K562 (cell line): ENCODE measurements at regions not wholly inside any gene's neighbourhood (a gene's known extent, or its start where the extent isn't known, plus 50 kb on each side); places are given as distances from the start of the nearest gene placed in this dataset.

Source experiments
- ATAC-seq: fragments of 200-7000 bp; cut with Tn5 transposase; 3 replicates; pipeline ENCODE4 v1.9.1; 2020; ENCODE audit warnings: moderate library complexity
- BruUV-seq: library from RNA; stranded (reverse); fragments of 400-500 nt; replicated peaks from 2 replicates; lab custom pipeline; 2021; lab: Mats Ljungman, UMichigan
- CTCF ChIA-PET: fragments of 300-600 bp; formaldehyde crosslinking; extraction: SDS; loops from one replicate; lab custom pipeline; 2021; ENCODE audit warnings: low intra/inter-chr PET ratio; lab: Yijun Ruan, JAX
- POLR2A ChIA-PET: fragments of 300-600, 350-650 bp; sonication (Branson Sonifier 250); formaldehyde crosslinking; extraction: SDS; loops from one replicate; lab custom pipeline; 2021; ENCODE audit warnings: antibody characterized with exemption, inconsistent platforms; lab: Yijun Ruan, JAX
- DNase-seq, 4 experiments: peaks; one replicate each; pipeline versions ENCODE4 v3.0.0 to v3.0.0-alpha.2; 2011 to 2018; ENCODE audit warnings: low spot score in 3 of 4, mixed read lengths in 3 of 4; ENCODE audit errors: extremely low read depth in 1 of 4
- FAIRE-seq: peaks from 2 replicates; lab custom pipeline; 2011; peaks lifted over from hg19 to GRCh38; lab: Jason Lieb, UNC
- H2AFZ ChIP-seq: 2 replicates; pipeline ENCODE4 v1.6.0; 2011; ENCODE audit warnings: low read depth, low read length, control low read depth, inconsistent platforms
- H3K27ac ChIP-seq: fragments of 200-600 bp; 3 replicates; pipeline ENCODE4 v1.8.0; 2011; ENCODE audit warnings: low read depth, mild to moderate bottlenecking, control low read depth, inconsistent platforms, low read length, moderate library complexity, mixed read lengths; ENCODE audit errors: extremely low read depth
- H3K27me3 ChIP-seq, 2 experiments: fragments of 300-600 bp in 1 of 2; 2 replicates in 1 of 2; 3 replicates in 1 of 2; pipeline versions ENCODE4 v1.6.0 to v1.8.0; 2011; ENCODE audit warnings: inconsistent platforms in 2 of 2, low read length in 2 of 2, mild to moderate bottlenecking in 1 of 2, mixed read lengths in 1 of 2, moderate library complexity in 1 of 2; ENCODE audit not compliant: control insufficient read depth in 2 of 2, insufficient read depth in 2 of 2
- H3K36me3 ChIP-seq: fragments of 300-600 bp; 3 replicates; pipeline ENCODE4 v1.8.0; 2011; ENCODE audit warnings: mild to moderate bottlenecking, low read length, inconsistent platforms; ENCODE audit not compliant: control insufficient read depth, insufficient read depth
- H3K4me1 ChIP-seq, 2 experiments: fragments of 200-600 bp in 1 of 2; replicated peaks in 1 of 2; 2 replicates in 1 of 2; 3 replicates in 1 of 2; pipeline versions ENCODE4 v1.5.1 to v1.8.0; 2011; ENCODE audit warnings: inconsistent platforms in 2 of 2, low read length in 2 of 2, mild to moderate bottlenecking in 1 of 2, mixed read lengths in 1 of 2, moderate library complexity in 1 of 2; ENCODE audit not compliant: control insufficient read depth in 2 of 2, insufficient read depth in 2 of 2
- H3K4me2 ChIP-seq: 2 replicates; pipeline ENCODE4 v1.6.1; 2011; ENCODE audit warnings: low read length, control low read depth, inconsistent platforms, mixed read lengths; ENCODE audit not compliant: insufficient read depth
- H3K4me3 ChIP-seq: fragments of 200-600 bp; sonication (generic), shearing (Covaris generic); 2 replicates; pipeline ENCODE4 v1.5.1; 2016; ENCODE audit warnings: control low read depth, inconsistent platforms
- H3K79me2 ChIP-seq: fragments of 200-600 bp; 3 replicates; pipeline ENCODE4 v1.8.0; 2011; ENCODE audit warnings: low read length, inconsistent platforms; ENCODE audit not compliant: control insufficient read depth, insufficient read depth
- H3K9ac ChIP-seq, 2 experiments: 2 replicates each; pipeline versions ENCODE4 v1.6.0 to v1.6.1; 2011; ENCODE audit warnings: low read depth in 2 of 2, low read length in 2 of 2, control low read depth in 1 of 2, inconsistent platforms in 1 of 2, mild to moderate bottlenecking in 1 of 2, mixed read lengths in 1 of 2; ENCODE audit not compliant: insufficient read depth in 1 of 2
- H3K9me1 ChIP-seq: one replicate; pipeline ENCODE4 v1.6.0; 2011; ENCODE audit warnings: inconsistent platforms, mild to moderate bottlenecking, low read length, moderate library complexity; ENCODE audit not compliant: control insufficient read depth, insufficient read depth
- H3K9me3 ChIP-seq: replicated peaks from 2 replicates; pipeline ENCODE4 v1.5.1; 2011; ENCODE audit warnings: low read depth, low read length, inconsistent platforms; ENCODE audit not compliant: control insufficient read depth, insufficient read depth
- H4K20me1 ChIP-seq: replicated peaks from 2 replicates; pipeline ENCODE4 v1.6.1; 2011; ENCODE audit warnings: low read length, inconsistent platforms, mixed read lengths; ENCODE audit not compliant: control insufficient read depth, insufficient read depth
- AFF1 ChIP-seq, 2 experiments: fragments of 450-650 bp; IDR thresholded peaks; 2 replicates each; pipeline ENCODE4 v1.6.1; 2018; ENCODE audit warnings: mild to moderate bottlenecking in 2 of 2, low read depth in 1 of 2; ENCODE audit not compliant: partially characterized antibody in 2 of 2
- ATF1 ChIP-seq, 2 experiments: fragments of 450-650 bp in 1 of 2; IDR thresholded peaks; 2 replicates each; pipeline ENCODE4 v1.6.1; 2016; ENCODE audit warnings: missing compliant biosample characterization in 1 of 2, missing genetic modification characterization in 1 of 2
- BACH1 ChIP-seq: fragments of 200-800 bp; sonication (Bioruptor generic); IDR thresholded peaks from 2 replicates; pipeline ENCODE4 v1.6.1; 2016; ENCODE audit warnings: missing genetic modification characterization, missing compliant biosample characterization
- CHD1 ChIP-seq: fragments of 200-600 bp; sonication (generic); IDR thresholded peaks from one replicate; pipeline ENCODE4 v1.6.1; 2012; ENCODE audit warnings: mild to moderate bottlenecking, moderate library complexity, low read length, inconsistent platforms
- KLF6 ChIP-seq: fragments of 250-450 bp; sonication (Bioruptor Pico); IDR thresholded peaks from 2 replicates; pipeline ENCODE4 v1.4.0; 2020; ENCODE audit warnings: mild to moderate bottlenecking, moderate library complexity, borderline replicate concordance
- MAFK ChIP-seq: IDR thresholded peaks from 2 replicates; pipeline ENCODE4 v1.6.1; 2011; ENCODE audit warnings: low read length, improper control_type of control experiment
- NR2C2 ChIP-seq, 2 experiments: fragments of 200-800 bp in 1 of 2; sonication (Bioruptor generic) in 1 of 2; sonication (generic) in 1 of 2; formaldehyde crosslinking in 1 of 2; IDR thresholded peaks; 2 replicates each; pipeline versions ENCODE4 v1.6.1 to v1.8.0; 2016 to 2022; ENCODE audit warnings: mild to moderate bottlenecking in 1 of 2, missing compliant biosample characterization in 1 of 2, missing genetic modification characterization in 1 of 2, missing genetic modification reagents in 1 of 2
- PCBP1 ChIP-seq: fragments of 200-400 bp; formaldehyde crosslinking; IDR thresholded peaks from 2 replicates; pipeline ENCODE4 v1.6.1; 2018; ENCODE audit warnings: mild to moderate bottlenecking, low read depth, low read length; ENCODE audit not compliant: poor library complexity, severe bottlenecking
- PHF20 ChIP-seq: fragments of 450-650 bp; IDR thresholded peaks from 2 replicates; pipeline ENCODE4 v1.6.1; 2018; ENCODE audit not compliant: partially characterized antibody
- SFPQ ChIP-seq: fragments of 200-400 bp; formaldehyde crosslinking; IDR thresholded peaks from 2 replicates; pipeline ENCODE4 v1.6.1; 2017; ENCODE audit warnings: mild to moderate bottlenecking, low read depth, low read length, moderate library complexity
- SIN3B ChIP-seq: fragments of 450-650 bp; IDR thresholded peaks from 2 replicates; pipeline ENCODE4 v1.6.1; 2017; ENCODE audit warnings: low read depth, mild to moderate bottlenecking, moderate library complexity
- SMARCC2 ChIP-seq: fragments of 450-650 bp; IDR thresholded peaks from 2 replicates; pipeline ENCODE4 v1.6.1; 2017; ENCODE audit warnings: antibody characterized with exemption, moderate library complexity, mild to moderate bottlenecking, low read depth
- SNRNP70 ChIP-seq: fragments of 200-400 bp; formaldehyde crosslinking; optimal IDR thresholded peaks from 2 replicates; pipeline ENCODE3; 2017; ENCODE audit warnings: low read depth, low read length
- TRIM24 ChIP-seq, 2 experiments: fragments of 450-650 bp; IDR thresholded peaks; 2 replicates each; pipeline ENCODE4 v1.6.1; 2016
- XRCC4 ChIP-seq: IDR thresholded peaks from one replicate; pipeline ENCODE4 v1.6.1; 2011; ENCODE audit not compliant: insufficient read depth, insufficient read length; ENCODE audit errors: extremely low read depth
- ZBTB17 ChIP-seq: fragments of 450-650 bp; formaldehyde crosslinking; IDR thresholded peaks from 2 replicates; pipeline ENCODE4 v1.4.0; 2020; ENCODE audit warnings: mild to moderate bottlenecking
- ZNF212 ChIP-seq: fragments of 450-650 bp; formaldehyde crosslinking; IDR thresholded peaks from 2 replicates; pipeline ENCODE4 v1.4.0; 2020; ENCODE audit warnings: mild to moderate bottlenecking
- ZNF764 ChIP-seq: fragments of 250-450 bp; sonication (Bioruptor Pico); IDR thresholded peaks from 2 replicates; pipeline ENCODE4 v1.4.0; 2020; ENCODE audit warnings: low read depth, mild to moderate bottlenecking, moderate library complexity
- WGBS: fragments of 100-300 bp; shearing (Covaris generic); methylation state at CpG from one replicate; pipeline ENCODE4 v1.1.6; 2016; ENCODE audit warnings: low coverage, mixed read lengths; ENCODE audit not compliant: insufficient coverage; ENCODE audit errors: missing lambda C conversion rate; 5-methylcytosine and 5-hydroxymethylcytosine counted together
- in situ Hi-C: fragments of 300-500 bp; cut with MboI; formaldehyde crosslinking; loops from 4 replicates; pipeline ENCODE4 v1.15.0; 2018; ENCODE audit warnings: inconsistent platforms, mixed read lengths
- intact Hi-C: fragments of 100-400 bp; cut with micrococcal nuclease; formaldehyde crosslinking; loops from 2 replicates; pipeline ENCODE4 v1.14.2; 2022

- no peak for TF ChIP-seq NR2C2 (CRISPR knock-in tag; IDR thresholded peaks at IDR 0.05)
- no peak for TF ChIP-seq NR2C2 (tag; IDR thresholded peaks at IDR 0.05)
- TF ChIP-seq SFPQ: no peak
- no peak for TF ChIP-seq TRIM24 (IDR thresholded peaks at IDR 0.05)
- no peak for TF ChIP-seq ATF1 (CRISPR knock-in tag; IDR thresholded peaks at IDR 0.05)
- no peak for TF ChIP-seq ATF1 (tag; IDR thresholded peaks at IDR 0.05)
- no peak for TF ChIP-seq CHD1
- TF ChIP-seq PHF20: no peak
- TF ChIP-seq SNRNP70: no peak
- no peak for TF ChIP-seq ZNF212
- no peak for TF ChIP-seq SMARCC2
- TF ChIP-seq SIN3B: no peak
Measured at GRCh38 chr5:153153086-153153485, 337.4 kb upstream of the GRIA1 start (continued).

GRCh38 chr5:153157156-153157555, 333.3 kb upstream of the GRIA1 start:
- in situ Hi-C loops: no loop called here
- TF ChIP-seq BACH1 (tag) (no peak), ZBTB17 (CRISPR knock-in tag) (no peak), AFF1 (IDR thresholded peaks at IDR 0.05; ENCODE audit: low read depth in 1 of 2, partially characterized antibody in 2 of 2) (no peak), MAFK (no peak), PCBP1 (no peak), XRCC4 (no peak), ZNF764 (CRISPR knock-in tag) (no peak), KLF6 (CRISPR knock-in tag) (no peak)

More at GRCh38 chr5:153157156-153157555, 333.3 kb upstream of the GRIA1 start:
- Histone ChIP-seq H3K9ac (no peak overlapping the region), H3K27ac (no peak overlapping the region), H3K4me1 (no peaks in the 10 kb centered on the region), H4K20me1 (no peaks in the 10 kb centered on the region), H3K4me3 (no peak overlapping the region), H3K27me3 (no peaks in the 10 kb centered on the region), H3K79me2 (no peaks in the 10 kb centered on the region), H3K9me1 (no peaks in the 10 kb centered on the region), H3K36me3 (no peaks in the 10 kb centered on the region), H2AFZ (no peak overlapping the region), H3K4me2 (no peak overlapping the region), H3K9me3 (no peaks in the 10 kb centered on the region; the same call in 1 of the 2 replicates)
- intact Hi-C loops: no loop called here
- 0% methylated on average over 1 of the region's 1 CpG for WGBS
- BruUV-seq: no TSS peak
- no peak for FAIRE-seq
- ChIA-PET CTCF (no interaction called here), POLR2A (no interaction called here)
- no peak for DNase-seq
- ATAC-seq: no peak
